Adrenal gland (tissue), 9 donors: ENCODE measurements at regions not wholly inside any gene's neighbourhood (a gene's known extent, or its start where the extent isn't known, plus 50 kb on each side); places are given as distances from the start of the nearest gene placed in this dataset.

Source experiments
- DNase-seq, 7 donors: peaks; one replicate each; pipeline ENCODE4 v3.0.0-alpha.2; 2019 to 2020
- H3K27ac ChIP-seq, 5 donors: fragments of 200-600 bp; sonication (generic) in 4 of 5; 1 replicate in 3 of 5; 2 replicates in 2 of 5; pipeline versions ENCODE4 v1.5.1 to v1.8.0; 2016 to 2020; ENCODE audit warnings: mild to moderate bottlenecking in 1 of 5
- H3K27me3 ChIP-seq: fragments of 200-600 bp; 2 replicates; pipeline ENCODE4 v1.8.0; 2021
- H3K36me3 ChIP-seq, 2 donors: fragments of 200-600 bp; replicated peaks in 1 of 2; 1 replicate in 1 of 2; 2 replicates in 1 of 2; pipeline versions ENCODE4 v1.5.1 to v1.8.0; 2018 to 2022
- H3K4me1 ChIP-seq, 2 donors: fragments of 200-600 bp; replicated peaks in 1 of 2; 1 replicate in 1 of 2; 2 replicates in 1 of 2; pipeline versions ENCODE4 v1.5.1 to v1.8.0; 2018 to 2021
- H3K4me3 ChIP-seq, 4 donors: fragments of 200-600 bp; sonication (generic) in 3 of 4; one replicate each; pipeline ENCODE4 v1.5.1; 2016 to 2018
- H3K9me3 ChIP-seq, 3 donors: fragments of 200-600 bp; sonication (generic) in 1 of 3; replicated peaks in 1 of 3; 1 replicate in 2 of 3; 2 replicates in 1 of 3; pipeline versions ENCODE4 v1.5.1 to v1.8.0; 2016 to 2021
- POLR2A ChIP-seq, 2 donors: fragments of 450-650 bp; IDR thresholded peaks; one replicate each; pipeline ENCODE4 v1.6.1; 2017; ENCODE audit warnings: antibody characterized with exemption in 2 of 2, mild to moderate bottlenecking in 2 of 2, moderate library complexity in 1 of 2
- WGBS, 4 donors: extraction: QIAGEN DNeasy Blood & Tissue Kit in 2 of 4; methylation state at CpG; one replicate each; pipeline versions ENCODE4 v1.1.5 to v1.1.7; 2013 to 2017; 5-methylcytosine and 5-hydroxymethylcytosine counted together
- intact Hi-C, 2 donors: fragments of 100-400 bp; cut with DNase I; formaldehyde crosslinking; loops; one replicate each; pipeline versions ENCODE4 v1.14.1 to v1.15.0; 2022 to 2023
- TF ChIP-seq, protein P1 (sequence below), 6 experiments: fragments of 450-650 bp in 4 of 6; fragments of 200-600 bp in 2 of 6; sonication (generic) in 1 of 6; IDR thresholded peaks; 1 replicate in 5 of 6; 2 replicates in 1 of 6; pipeline versions ENCODE4 v1.5.1 to v1.8.0; 2016 to 2021; ENCODE audit warnings: antibody characterized with exemption in 6 of 6, mild to moderate bottlenecking in 2 of 6, moderate library complexity in 1 of 6
- donor health status: healthy with polysubstance abuse.
- donor health status: Bipolar disorder and iron deficiency.
- donor health status: DM: yes; HTN: yes; CAD: no.
- donor health status: DM: no; HTN: no; CAD: no.
- donor health status: DM: no; HTN: no; CAD: no.

DNA sequence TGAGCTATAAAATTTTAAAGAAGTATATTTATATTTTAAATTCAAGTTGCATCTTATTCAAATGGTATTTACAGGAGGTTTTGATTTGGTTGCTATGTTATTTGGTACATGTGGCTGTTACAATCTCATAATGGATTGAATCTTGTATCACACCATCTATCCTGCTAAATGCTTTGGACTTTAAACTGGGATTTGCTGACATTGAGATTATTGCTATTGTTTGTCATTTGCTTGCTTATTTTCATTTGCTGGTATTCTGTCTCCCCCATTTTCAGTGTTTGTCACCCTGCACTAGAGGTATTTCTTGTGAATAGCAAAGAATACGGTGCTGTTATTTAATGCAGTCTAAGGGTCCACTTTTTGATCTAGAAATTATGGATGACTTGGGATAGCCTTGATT, 171.1 kb downstream of the SH2D4B start:
- DNase-seq = no peak
- no peak overlapping the region for H3K27ac ChIP-seq
- H3K36me3 ChIP-seq = no peaks in the 10 kb centered on the region
- intact Hi-C loops = no loop called here
- H3K4me1 ChIP-seq = no peaks in the 10 kb centered on the region
- H3K27me3 ChIP-seq = no peaks in the 10 kb centered on the region
- no peaks in the 10 kb centered on the region for H3K9me3 ChIP-seq
- H3K4me3 ChIP-seq = no peak overlapping the region
- 72 to 91% (median 80%) methylated on average over 1 of the region's 1 CpG for WGBS, 4 donors
- TF ChIP-seq, protein P1, sequence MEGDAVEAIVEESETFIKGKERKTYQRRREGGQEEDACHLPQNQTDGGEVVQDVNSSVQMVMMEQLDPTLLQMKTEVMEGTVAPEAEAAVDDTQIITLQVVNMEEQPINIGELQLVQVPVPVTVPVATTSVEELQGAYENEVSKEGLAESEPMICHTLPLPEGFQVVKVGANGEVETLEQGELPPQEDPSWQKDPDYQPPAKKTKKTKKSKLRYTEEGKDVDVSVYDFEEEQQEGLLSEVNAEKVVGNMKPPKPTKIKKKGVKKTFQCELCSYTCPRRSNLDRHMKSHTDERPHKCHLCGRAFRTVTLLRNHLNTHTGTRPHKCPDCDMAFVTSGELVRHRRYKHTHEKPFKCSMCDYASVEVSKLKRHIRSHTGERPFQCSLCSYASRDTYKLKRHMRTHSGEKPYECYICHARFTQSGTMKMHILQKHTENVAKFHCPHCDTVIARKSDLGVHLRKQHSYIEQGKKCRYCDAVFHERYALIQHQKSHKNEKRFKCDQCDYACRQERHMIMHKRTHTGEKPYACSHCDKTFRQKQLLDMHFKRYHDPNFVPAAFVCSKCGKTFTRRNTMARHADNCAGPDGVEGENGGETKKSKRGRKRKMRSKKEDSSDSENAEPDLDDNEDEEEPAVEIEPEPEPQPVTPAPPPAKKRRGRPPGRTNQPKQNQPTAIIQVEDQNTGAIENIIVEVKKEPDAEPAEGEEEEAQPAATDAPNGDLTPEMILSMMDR (IDR thresholded peaks at IDR 0.05) = no peak
- TF ChIP-seq POLR2A (IDR thresholded peaks at IDR 0.05) = no peak

DNA sequence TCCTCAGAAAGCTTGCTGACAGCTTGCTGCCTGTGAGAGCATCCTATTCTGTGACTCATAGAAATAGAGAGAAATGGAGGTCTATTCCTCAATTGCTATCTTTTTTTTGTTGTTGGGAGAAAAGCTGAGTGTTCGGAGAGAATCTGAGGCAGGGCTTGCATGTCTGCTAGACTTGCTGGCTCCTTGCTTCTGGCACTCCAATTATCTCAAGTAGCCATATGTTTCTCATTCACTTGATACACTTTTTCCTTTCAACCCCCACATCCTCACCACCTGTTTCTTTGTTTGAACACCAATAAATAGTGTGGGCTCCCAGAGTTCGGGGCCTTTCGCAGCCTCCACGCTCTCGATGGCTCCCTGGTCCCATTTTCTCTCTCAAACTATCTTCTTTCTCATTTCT, 172.2 kb downstream of the SH2D4B start:
- intact Hi-C loops = no loop called here
- no peak for TF ChIP-seq POLR2A (IDR thresholded peaks at IDR 0.05)
- TF ChIP-seq, protein P1 (IDR thresholded peaks at IDR 0.05) = no peak
- Histone ChIP-seq H3K36me3 (no peaks in the 10 kb centered on the region), H3K27me3 (no peaks in the 10 kb centered on the region), H3K4me1 (no peaks in the 10 kb centered on the region), H3K4me3 (no peak overlapping the region), H3K9me3 (no peaks in the 10 kb centered on the region), H3K27ac (no peak overlapping the region)
- 86 to 91% (median 87%) methylated on average over 5 of the region's 5 CpGs for WGBS, 4 donors
- DNase-seq = no peak

DNA sequence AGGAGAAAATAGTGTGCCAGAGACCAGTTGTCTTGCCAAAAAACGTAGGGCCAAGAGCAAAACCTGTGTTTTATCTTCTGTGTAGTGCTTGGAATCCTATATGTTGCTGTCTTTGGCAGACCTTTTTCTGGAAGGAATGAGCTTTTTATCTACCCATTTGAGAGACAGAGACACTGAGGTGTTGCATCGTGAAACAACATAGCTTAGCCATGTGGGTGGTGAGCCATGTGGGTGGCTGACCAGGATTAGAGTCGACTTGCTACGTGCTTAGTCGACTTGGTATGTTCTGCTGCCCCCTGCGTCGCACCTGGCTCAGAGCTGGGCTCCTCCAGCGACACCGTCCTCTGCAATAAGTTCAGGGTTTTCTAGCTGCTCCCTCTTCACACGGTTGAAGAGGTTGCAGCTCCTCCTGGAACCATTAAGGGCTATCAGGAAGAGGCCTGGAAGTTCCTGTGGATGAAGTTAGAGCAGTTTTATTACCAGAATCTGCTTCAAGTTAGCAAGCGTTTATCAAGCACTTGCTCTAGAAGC, 175.8 kb downstream of the SH2D4B start:
- no peak overlapping the region for H3K4me3 ChIP-seq
- intact Hi-C loops = no loop called here
- WGBS, 4 donors = 69 to 77% (median 73%) methylated on average over 7 to 11 of the region's 11 CpGs
- no peaks in the 10 kb centered on the region for H3K27me3 ChIP-seq
- TF ChIP-seq, protein P1 (IDR thresholded peaks at IDR 0.05) = no peak
- TF ChIP-seq POLR2A (IDR thresholded peaks at IDR 0.05) = no peak
- H3K4me1 ChIP-seq = no peaks in the 10 kb centered on the region
- H3K27ac ChIP-seq = no peak overlapping the region
- no peaks in the 10 kb centered on the region for H3K36me3 ChIP-seq
- H3K9me3 ChIP-seq = no peaks in the 10 kb centered on the region
- no peak for DNase-seq

DNA sequence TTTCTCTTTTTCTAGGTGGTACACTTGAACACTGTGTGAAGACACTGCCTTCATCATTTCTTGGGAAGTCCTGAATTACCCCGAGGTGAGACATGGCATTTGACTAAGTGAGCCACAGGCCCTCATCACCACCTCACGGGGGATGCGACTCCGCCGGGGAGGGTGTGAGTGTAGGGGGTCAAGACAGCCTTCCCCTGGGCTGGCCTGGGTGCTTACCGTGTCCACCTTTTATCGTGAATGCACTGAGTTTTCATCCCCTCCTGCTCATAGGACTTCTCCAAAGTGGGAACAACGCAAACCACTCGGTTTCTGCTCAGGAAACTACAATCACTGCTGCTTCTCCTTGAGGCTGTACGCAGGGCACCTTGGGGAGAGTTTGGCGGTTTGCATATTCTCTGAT, 176.9 kb downstream of the SH2D4B start:
- 81 to 90% (median 87%) methylated on average over 11 of the region's 11 CpGs for WGBS, 4 donors
- Histone ChIP-seq H3K4me3 (no peak overlapping the region), H3K27ac (no peak overlapping the region), H3K9me3 (no peaks in the 10 kb centered on the region), H3K27me3 (no peaks in the 10 kb centered on the region), H3K36me3 (no peaks in the 10 kb centered on the region), H3K4me1 (no peaks in the 10 kb centered on the region)
- intact Hi-C loops = no loop called here
- DNase-seq = no peak
- TF ChIP-seq POLR2A (IDR thresholded peaks at IDR 0.05) = no peak
- TF ChIP-seq, protein P1 (IDR thresholded peaks at IDR 0.05) = no peak
